NCI-H226 (cell line): ENCODE measurements at regions not wholly inside any gene's neighbourhood (a gene's known extent, or its start where the extent isn't known, plus 50 kb on each side); places are given as distances from the start of the nearest gene placed in this dataset.
"Not testable (repeated sequence)": the region's sequence is repeated elsewhere in the genome, so short reads cannot be mapped to it uniquely, and the experiment has no call there.

ENCODE experiments used
- DNase-seq: peaks from one replicate; pipeline ENCODE4 v3.0.0-alpha.2; 2015

- no peak for DNase-seq
Measured at GRCh38 chr18:52087140-52087539, 252.9 kb upstream of the DCC start.

- no peak for DNase-seq
Measured at GRCh38 chr18:52090005-52090404, 250.0 kb upstream of the DCC start.

- no peak for DNase-seq
Measured at GRCh38 chr18:52093171-52093570, 246.8 kb upstream of the DCC start.

GRCh38 chr18:52118684-52119083 is 221.3 kb upstream of the DCC start:
- DNase-seq, result no peak

GRCh38 chr18:52130624-52131301 is 209.2 kb upstream of the DCC start:
- DNase-seq, result no peak

GRCh38 chr18:52131845-52132244 is 208.2 kb upstream of the DCC start:
- DNase-seq, result no peak

GRCh38 chr18:52136532-52136931 is 203.5 kb upstream of the DCC start:
- DNase-seq, result no peak

- no peak for DNase-seq
Measured at GRCh38 chr18:52140986-52141385, 199.0 kb upstream of the DCC start.

GRCh38 chr18:52150050-52150449 is 189.9 kb upstream of the DCC start:
- DNase-seq, result peak; percentile 74

- DNase-seq, result no peak
Measured at GRCh38 chr18:52152036-52152435, 188.0 kb upstream of the DCC start.

GRCh38 chr18:52156166-52156565 is 183.8 kb upstream of the DCC start:
- no peak for DNase-seq

- peak; percentile 82 for DNase-seq
Measured at GRCh38 chr18:52160636-52161035, 179.4 kb upstream of the DCC start.

GRCh38 chr18:52163478-52163877 is 176.5 kb upstream of the DCC start:
- DNase-seq, result no peak

- DNase-seq, result not testable (repeated sequence)
Measured at GRCh38 chr18:52168131-52168530, 171.9 kb upstream of the DCC start.

GRCh38 chr18:52174220-52174619 is 165.8 kb upstream of the DCC start:
- DNase-seq, result no peak

GRCh38 chr18:52175406-52175805 is 164.6 kb upstream of the DCC start:
- DNase-seq, result no peak

GRCh38 chr18:52183107-52183506 is 156.9 kb upstream of the DCC start:
- DNase-seq, result no peak

GRCh38 chr18:52190195-52190594 is 149.8 kb upstream of the DCC start:
- no peak for DNase-seq

- no peak for DNase-seq
Measured at GRCh38 chr18:52190631-52191030, 149.4 kb upstream of the DCC start.

- DNase-seq, result no peak
Measured at GRCh38 chr18:52200406-52200805, 139.6 kb upstream of the DCC start.

GRCh38 chr18:52200921-52201663 is 138.9 kb upstream of the DCC start:
- no peak for DNase-seq

- DNase-seq, result no peak
Measured at GRCh38 chr18:52208646-52209045, 131.4 kb upstream of the DCC start.

GRCh38 chr18:52216109-52216508 is 123.9 kb upstream of the DCC start:
- no peak for DNase-seq

- DNase-seq, result no peak
Measured at GRCh38 chr18:52216666-52217065, 123.3 kb upstream of the DCC start.

GRCh38 chr18:52219102-52219501 is 120.9 kb upstream of the DCC start:
- peak; percentile 42 for DNase-seq
